Activated CD8-positive, alpha-beta memory T cell treated with anti-CD3 and anti-CD28 coated beads, Interleukin-2, amount 50 U/mL, for 24 hours (primary cell): ENCODE measurements at regions not wholly inside any gene's neighbourhood (a gene's known extent, or its start where the extent isn't known, plus 50 kb on each side); places are given as distances from the start of the nearest gene placed in this dataset.
"Not testable (repeated sequence)": the region's sequence is repeated elsewhere in the genome, so short reads cannot be mapped to it uniquely, and the experiment has no call there.

ENCODE experiments used
- DNase-seq: peaks from one replicate; pipeline ENCODE4 v3.0.0-alpha.2; 2020; ENCODE audit errors: extremely low read depth

DNA sequence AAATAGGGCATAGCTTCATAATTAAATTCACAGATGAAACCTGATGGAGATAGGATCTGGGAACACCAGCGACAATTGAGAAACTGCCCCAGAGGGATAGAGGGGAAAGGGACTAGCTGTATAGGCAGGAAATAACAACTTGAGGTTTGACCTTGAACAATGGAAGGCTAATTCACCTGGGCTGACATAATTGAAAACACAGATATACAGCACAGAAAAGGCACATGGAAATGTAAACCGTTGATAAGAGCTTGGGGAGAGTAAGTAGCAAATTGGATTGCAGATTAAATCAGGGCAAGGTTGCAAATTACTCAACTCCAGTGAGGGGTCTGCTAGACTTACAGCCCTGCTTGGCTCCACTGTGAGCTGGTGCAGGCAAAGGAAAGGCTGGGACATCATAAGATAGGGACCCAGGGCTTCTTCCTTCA lies 246.7 kb downstream of the DLEU7 start:
- DNase-seq: no peak

DNA sequence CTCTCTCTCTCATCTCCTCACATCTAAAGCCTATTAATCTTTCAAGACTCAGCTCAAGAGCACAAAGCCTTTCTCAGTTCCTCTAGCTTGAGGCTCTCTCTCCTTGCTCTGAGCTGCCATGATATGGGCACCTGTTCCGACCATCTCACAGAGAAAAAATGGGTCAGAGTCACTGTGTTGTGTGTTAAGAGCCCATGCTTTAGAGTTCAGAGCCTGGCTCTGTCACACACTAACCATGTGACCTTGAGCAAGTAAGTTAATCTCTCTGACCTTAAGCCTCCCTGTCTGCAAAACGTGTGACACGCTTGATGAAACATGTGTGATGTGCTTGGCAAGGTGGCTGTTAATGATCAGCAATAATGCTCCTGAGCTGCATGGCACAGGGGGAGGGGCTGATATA lies 245.2 kb downstream of the DLEU7 start:
- DNase-seq: no peak

DNA sequence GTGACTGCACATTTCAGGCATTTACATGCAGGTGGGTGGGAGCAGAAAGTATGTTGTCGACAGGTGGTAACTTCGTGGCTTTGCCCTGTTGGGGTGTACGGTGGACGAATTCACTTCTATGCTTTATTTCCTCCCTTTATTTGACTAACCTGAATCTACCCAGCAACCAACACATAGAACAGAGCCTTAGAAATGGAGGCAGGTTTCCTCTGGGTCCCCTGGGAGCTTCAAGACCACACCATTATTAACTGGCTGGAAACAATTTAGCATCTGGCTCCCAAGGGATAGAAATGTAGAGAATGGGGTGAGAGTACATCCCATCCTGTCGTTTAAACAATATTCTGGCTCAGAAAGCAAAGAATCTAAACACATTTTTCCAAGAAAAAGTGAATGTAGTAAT lies 244.4 kb downstream of the DLEU7 start:
- no peak for DNase-seq

DNA sequence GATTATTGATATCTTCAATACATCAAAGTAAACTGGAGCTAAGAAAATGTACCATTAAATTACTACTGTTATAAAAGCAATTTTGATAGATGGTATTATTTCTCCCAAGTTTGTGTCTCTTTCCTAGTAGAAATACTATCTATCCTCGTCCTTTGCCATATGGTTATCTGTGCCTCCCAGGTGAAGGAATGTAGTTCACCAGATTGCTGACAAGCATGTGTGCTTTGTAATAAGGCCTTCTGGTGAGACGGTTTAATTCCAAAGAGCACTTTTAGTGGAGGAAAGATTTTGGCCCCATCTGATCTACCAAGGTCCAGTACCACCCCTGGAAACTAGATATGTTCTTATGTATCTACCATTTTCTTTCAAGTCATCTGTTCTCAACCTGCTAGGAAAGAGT lies 243.6 kb downstream of the DLEU7 start:
- DNase-seq: no peak

DNA sequence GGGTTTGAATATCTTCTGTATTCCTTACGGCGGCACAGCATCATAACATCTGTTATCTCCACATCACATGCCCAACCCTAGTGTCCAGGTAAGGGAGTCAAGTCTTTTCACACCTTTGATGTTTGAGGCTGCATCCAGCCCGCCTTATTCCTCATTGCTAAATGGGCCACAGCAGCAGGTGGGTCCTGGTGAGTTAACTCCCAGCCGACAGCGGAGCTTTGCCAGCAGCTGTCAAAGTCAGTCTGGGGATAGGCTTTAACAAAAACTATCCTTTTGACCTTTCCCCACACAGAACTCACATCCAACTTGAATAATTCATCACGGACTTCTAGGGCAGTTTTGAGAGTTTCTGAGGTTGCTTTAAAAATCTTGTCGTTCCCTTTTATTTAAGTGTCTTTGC lies 235.1 kb downstream of the DLEU7 start:
- DNase-seq: no peak

DNA sequence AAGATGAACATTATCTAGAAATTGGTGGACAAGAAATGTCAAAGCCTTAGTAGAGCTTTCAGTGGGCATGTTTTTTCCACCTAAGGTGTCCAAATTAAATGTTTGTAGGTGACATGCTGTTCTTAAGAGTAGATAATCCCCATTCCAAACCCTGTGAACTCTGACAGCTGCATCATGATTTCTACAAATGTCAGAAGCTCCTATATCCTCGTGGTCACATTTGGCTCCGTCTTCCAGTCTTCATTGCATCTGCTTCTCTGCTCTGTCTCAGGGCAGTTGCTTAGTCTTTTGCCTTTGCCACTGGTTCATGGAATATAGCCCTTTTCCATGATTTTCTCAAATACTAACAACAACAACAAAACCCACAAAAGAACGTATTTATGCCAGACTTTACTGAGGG lies 234.5 kb downstream of the DLEU7 start:
- DNase-seq: no peak

DNA sequence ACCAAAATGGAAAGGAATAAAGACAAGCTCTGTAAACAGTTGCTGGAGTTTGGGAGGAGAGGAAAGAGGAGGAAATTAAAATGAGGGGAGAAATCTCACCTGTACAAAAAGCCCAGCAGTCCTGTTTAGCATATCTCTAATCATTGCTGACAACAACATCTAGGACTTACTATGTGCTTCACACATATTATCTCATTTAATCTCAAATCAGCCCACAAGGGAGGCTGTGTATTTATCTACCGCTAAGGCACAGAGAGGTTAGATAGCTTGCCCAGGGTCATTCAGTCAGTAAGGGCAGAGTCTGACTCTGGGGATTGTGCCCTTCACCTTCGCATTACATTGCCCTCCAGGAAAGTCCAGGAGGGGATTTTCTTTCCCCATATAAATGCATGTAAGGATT lies 233.3 kb downstream of the DLEU7 start:
- no peak for DNase-seq

DNA sequence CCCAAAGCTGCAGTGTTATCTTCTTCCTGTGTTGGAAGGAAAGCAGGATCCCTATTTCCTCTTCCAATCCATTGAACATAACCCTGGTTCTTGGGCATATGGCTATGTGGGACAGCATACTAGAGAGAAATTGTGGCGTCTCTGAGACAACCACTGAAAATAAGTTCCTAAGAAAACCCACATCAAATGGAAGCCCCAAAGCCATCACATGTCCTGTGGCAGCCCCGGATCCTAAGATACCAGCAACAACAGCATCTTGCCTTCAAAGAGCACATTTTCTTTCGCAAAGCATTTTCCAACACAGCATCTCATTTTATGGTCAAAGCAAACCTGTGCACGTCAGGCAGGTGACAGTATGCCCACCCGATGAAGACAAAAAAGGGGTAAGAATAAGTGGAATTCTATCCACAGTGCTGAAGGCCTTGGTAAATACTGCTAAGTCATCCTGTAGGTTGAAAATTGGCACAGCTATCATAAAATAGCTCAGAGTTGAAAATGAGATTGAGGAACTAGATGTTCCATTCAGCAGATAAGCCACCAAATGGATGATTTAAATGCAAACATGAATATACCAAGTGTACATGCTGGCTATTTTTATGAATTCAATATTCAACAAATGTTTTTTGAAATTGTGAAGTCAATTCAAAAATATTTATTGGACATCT lies 232.2 kb downstream of the DLEU7 start:
- DNase-seq: no peak

DNA sequence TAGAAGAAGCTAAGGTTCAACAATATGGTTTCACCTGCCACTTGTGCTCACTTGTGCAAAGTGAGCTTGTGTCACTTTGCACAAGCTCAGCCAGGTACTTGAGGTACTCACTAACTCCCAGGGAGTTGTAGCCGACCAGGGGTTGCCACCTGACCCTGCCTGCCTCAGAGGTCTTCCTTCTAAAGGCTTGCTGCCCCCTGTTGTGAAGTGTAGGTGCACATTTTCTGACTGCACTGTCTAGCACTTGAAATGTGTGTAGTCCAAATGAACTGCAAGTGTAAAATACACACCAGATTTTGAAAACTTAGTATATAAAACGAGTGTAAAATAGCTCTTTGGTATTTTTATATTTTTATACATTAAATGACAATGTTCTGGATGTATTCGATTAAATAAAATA lies 230.8 kb downstream of the DLEU7 start:
- DNase-seq: no peak

DNA sequence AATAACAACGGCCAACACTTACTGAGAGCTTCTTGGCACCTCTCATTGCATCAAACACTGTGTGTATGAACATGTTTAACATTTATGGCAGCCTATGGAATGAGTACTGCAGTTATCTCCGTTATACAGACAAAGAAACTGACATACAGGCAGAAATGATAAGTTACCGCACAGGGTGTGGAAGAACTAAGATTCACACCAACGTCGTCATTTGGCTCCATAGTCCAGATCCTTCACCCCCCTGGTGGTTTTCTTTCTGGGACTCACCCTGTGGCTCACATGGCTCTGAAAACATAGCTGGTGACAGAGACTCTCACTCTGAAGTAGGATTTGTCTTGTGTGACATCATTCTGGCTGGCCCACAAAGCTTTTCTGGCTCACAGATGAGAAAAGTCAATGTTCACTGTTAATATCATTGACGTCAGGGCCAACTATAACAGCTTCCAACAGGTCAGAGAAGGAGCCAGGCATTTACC lies 230.1 kb downstream of the DLEU7 start:
- no peak for DNase-seq

DNA sequence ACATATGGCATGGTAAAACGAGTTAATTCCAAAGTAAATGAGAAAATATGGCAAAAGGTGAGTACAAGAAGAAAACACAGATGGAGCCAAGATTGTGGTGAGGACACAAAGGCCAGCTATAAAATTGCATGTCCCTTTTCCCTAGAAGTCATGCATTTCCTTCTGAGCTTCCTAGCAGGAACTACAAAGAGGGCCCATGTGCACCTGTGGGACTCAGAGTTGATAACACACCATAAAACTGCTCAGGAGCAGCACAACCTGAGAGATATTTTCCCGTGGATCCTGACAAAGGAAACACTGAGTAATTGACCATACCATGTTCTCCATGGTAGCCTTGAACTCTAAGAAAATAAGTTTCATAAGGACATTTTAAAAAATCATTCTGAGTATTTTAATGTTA lies 228.3 kb downstream of the DLEU7 start:
- no peak for DNase-seq

DNA sequence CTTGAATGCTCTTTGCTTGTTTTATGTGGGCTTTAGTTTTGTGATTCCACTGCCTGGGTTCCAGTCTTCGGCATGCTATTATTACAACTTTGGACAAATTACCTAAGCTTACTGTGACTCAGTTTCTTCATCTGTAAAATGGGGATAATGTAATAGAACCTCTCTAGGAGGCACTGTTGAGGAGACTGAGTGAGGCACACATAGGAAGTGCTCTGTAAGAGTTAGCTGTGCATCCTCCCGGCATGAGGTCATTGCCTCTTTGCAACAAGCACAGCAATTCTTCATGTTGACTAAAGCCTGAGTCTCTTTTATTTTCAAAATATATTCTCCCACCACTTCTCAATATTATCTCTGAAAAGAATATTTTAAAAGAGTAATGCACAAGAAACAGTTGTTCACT lies 227.4 kb downstream of the DLEU7 start:
- no peak for DNase-seq

DNA sequence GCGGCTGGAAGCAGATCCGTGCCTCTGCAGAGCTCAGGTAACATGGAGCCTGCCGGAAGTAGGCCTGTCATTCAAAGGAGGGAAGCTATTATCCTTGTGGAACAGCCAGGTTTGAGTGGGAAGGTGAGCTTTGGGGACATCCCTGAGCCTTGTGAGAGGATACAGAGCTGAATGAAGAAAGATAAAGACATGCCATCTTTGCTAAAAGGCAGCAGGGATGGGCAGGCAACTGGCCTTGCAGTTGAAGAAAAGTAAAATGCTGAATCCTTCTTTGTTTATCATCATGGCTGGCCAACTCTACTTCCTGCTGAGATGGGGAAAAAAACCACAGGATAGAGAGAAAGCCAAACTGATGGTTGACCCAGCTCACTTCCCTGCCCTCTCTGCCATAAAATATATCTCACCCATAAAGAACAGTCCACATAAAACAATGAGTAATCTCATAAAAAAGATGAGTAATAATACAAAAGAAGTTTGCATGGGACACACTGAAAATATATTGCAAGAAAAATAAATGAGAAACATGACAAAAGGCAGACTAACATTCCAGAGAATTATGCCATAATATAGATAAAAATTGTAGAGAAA lies 226.3 kb downstream of the DLEU7 start:
- DNase-seq: no peak

DNA sequence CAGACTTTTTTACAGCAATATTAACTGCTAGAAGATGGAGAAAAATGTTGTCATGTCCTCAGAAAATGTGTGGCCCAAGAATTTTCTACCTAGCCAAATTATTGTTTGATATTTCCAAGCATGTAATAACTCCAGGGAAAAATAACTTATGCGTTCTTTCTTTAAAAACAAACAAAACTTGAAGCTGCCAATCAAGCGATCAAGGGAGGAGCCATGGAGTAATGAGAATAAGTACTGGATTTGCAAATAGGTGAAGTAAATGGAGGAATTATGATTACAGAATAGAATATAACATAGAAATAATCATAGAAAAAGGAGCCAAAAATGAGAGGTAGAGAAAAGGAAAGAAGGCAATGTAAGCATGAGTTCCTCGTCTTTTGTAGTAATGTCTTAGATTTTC lies 225.3 kb downstream of the DLEU7 start:
- DNase-seq: no peak

DNA sequence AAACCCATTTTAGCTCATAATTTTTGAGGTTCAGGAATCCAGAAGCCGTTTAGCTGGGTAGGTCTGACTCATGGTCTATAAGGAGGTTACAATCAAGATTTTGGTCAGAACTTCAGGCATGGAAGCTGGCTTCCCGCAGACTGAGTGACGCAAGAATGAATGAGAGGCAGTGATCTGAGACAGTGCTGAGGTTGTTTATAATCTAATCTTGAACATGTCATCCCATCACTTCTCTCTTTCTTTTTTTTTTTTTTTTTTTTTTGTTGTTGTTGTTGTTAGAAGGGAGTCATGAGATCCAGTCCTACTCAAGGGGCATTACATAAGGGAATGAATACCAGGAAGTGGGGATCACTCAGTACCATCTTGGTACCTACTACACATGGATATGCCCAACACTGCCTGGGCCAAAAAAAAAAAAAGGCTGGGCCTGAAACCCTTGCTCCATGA lies 217.4 kb downstream of the DLEU7 start:
- no peak for DNase-seq

DNA sequence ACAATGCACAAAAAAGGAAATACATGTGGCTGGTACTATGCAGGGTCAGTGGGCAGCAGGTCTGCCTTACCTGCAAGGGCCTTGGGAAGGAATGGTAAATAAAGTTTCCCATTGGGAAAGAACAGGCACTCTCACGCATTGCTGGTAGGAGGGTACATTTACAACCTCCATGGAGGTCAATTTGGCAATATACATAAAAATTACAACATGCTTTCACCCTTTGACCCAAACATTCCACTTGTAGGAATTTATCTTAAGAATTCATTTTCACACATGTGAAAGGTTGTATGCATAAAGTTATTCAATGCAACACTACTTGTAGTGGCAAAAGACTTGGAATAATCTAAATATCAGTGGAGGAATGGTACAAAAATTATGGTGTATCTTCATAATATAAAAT lies 216.4 kb downstream of the DLEU7 start:
- DNase-seq: no peak

DNA sequence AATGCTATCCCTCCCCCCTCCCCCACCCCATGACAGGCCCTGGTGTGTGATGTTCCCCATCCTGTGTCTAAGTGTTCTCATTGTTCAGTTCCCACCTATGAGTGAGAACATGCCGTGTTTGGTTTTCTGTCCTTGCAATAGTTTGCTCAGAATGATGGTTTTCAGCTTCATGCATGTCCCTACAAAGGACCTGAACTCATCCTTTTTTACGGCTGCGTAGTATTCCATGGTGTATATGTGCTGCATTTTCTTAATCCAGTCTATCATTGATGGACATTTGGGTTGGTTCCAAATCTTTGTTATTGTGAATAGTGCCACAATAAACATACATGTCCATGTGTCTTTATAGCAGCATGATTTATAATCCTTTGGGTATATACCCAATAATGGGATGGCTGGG lies 215.0 kb downstream of the DLEU7 start:
- not testable (repeated sequence) for DNase-seq

DNA sequence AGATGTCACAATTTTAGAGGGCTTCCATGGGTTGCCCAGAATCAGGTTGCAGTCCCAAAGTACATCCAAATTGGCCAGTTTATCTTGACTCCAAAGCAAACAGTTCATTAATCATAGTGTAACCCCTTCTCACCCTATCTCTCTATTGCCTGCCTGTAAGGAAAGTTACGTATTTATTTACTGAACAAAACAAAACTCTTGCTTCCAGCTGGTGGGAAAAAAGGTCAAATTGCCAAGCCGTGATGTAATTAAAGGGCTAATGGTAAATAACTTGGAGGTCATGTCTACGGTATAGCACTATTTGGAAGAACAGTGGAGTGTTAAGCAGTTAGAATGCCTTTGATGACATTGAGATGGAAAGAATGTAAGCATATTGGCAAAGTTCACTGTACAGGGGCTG lies 214.0 kb downstream of the DLEU7 start:
- no peak for DNase-seq

DNA sequence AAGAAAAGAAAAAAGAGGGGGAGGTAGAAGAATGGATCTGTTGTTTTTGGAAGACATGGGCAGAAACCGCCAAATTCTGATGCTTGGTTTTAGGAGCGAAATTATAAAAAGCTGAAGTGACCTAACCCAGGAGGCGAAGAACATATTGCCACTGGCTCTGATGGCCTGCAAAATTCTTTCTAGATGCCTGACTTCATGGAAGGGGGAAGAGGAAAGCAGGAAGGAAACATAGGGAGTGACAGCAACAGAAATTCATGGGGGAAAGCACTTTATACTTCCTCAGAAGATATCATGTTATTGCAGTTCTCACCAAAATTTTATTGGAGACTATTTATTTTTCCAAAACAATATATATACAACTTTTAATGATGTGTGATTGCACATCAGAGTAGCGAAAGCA lies 213.5 kb downstream of the DLEU7 start:
- no peak for DNase-seq

DNA sequence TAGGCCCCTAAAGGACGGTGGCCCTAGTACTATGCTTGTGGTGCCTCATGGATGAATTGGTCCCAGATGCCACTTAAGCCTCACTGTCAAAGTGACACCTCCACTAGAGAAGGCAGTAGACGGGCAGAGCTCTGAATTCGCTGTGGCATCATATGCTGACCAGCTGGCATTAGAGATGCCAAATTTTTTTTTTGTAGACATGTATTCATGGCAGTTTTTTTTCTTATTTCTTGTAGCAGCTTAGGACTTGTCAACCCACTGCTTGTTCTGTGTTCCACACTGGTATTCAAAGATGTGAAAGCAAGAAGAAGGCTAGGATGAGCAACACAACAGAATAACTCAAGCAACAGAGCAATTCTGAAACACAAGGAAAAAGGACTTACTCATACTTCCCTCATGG lies 212.5 kb downstream of the DLEU7 start:
- DNase-seq: no peak

DNA sequence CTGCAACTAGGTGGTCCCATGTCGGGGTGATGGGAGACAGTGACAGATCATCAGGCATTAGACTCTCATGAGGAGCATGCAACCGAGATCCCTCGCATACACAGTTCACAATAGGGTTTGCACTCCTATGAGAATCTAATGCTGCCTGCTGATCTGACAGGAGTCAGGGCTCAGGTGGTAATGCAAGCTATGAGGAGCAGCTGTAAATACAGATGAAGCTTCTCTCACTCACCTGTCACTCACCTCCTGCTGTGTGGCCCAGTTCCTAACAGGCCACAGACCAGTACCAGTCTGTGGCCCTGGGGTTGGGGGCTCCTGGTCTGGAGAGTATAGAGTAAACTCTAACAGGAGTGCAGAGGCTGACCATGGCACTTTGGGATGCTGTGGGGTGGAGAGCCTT lies 209.2 kb downstream of the DLEU7 start:
- DNase-seq: no peak

DNA sequence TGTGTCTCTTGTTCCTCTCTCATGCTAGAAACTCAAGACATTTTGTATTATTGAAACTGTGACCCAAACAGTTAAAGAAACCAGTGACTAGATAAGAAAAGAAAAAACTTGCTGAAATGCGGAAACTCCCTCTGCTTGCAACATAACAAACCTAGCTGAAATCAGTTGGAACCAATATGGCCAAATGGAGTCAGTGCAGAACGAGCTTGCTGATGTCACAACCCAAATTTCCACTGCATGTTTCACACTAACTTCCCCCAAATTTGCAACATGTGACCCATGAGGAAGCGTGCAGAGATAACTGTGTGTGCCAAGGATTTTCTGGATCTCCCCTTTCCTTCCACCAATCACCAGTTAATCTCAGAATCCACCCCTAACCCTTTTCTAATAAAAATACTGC lies 208.0 kb downstream of the DLEU7 start:
- DNase-seq: no peak

DNA sequence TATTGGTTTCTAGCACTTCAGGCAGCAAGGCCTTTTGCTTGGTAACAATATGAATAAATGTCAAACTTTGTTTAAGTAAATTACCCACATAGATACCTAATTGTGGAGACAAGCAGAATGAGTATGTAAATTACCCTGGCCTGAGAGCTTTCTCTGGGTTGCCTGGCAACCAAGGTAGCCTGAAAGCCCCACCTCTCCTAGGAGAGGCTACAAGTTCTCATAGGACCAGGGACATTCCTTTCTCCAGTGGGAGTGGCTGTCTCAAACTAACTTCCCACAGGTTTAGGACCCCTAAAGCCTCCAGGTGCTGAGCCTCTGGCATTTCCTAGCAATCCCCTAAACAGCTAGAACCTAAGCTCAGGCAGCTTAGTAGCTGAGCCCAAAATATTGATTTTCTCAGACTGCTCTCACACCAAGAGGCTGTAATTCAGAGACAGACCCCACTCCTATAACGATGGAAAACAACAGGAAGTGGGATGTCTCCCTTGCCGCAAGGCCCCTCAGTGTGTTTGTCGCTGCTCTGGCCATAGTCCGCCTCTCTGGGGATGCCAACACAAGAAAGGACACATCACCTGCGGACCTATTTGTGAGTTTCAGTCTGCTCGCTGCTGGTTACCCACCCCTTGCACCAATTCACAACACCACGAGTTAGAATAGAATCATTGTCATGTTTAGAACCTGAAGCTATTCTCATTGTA lies 207.3 kb downstream of the DLEU7 start:
- DNase-seq: no peak
